HCT116 (cell line): ENCODE measurements at regions not wholly inside any gene's neighbourhood (a gene's known extent, or its start where the extent isn't known, plus 50 kb on each side); places are given as distances from the start of the nearest gene placed in this dataset.

Experiments
- ATAC-seq: fragments of 200-7000 bp; cut with Tn5 transposase; 2 replicates; pipeline ENCODE4 v1.9.1; 2020; ENCODE audit warnings: mild to moderate bottlenecking, moderate library complexity
- BruUV-seq: library from RNA; stranded (reverse); fragments of 400-500 nt; replicated peaks from 2 replicates; lab custom pipeline; 2021; lab: Mats Ljungman, UMichigan
- CTCF ChIA-PET: fragments of 300-600 bp; sonication (Branson Sonifier 250); formaldehyde crosslinking; loops from one replicate; lab custom pipeline; 2021; ENCODE audit warnings: antibody characterized with exemption; lab: Charles Lee
- POLR2A ChIA-PET: fragments of 300-600, 350-600 bp; sonication (Branson Sonifier 250); formaldehyde crosslinking; loops from one replicate; lab custom pipeline; 2021; ENCODE audit warnings: antibody characterized with exemption; lab: Charles Lee
- RAD21 ChIA-PET, 2 experiments: fragments of 300-600 bp; sonication (Branson Sonifier 250); formaldehyde crosslinking; loops; one replicate each; lab custom pipeline; 2023; ENCODE audit warnings: low total read pairs in 2 of 2; ENCODE audit not compliant: uncharacterized antibody in 2 of 2, unreplicated experiment in 2 of 2, low non-redundant PET in 1 of 2; lab: Charles Lee
- DNase-seq: peaks from one replicate; pipeline ENCODE4 v3.0.0-alpha.2; 2010; ENCODE audit warnings: low read depth, low spot score
- H2AFZ ChIP-seq: fragments of 200-600 bp; shearing (Covaris generic), sonication (generic); 2 replicates; pipeline ENCODE4 v1.6.1; 2017; ENCODE audit warnings: low read depth, mixed run types, mixed read lengths, antibody characterized with exemption, low read length; ENCODE audit not compliant: poor library complexity, severe bottlenecking
- H3K27ac ChIP-seq: 2 replicates; pipeline ENCODE4 v1.5.1; 2012; ENCODE audit warnings: low read depth, low read length
- H3K27me3 ChIP-seq: fragments of 200-600 bp; sonication (generic); 2 replicates; pipeline ENCODE4 v1.6.1; 2016; ENCODE audit warnings: mixed run types, low read length, mixed read lengths; ENCODE audit not compliant: insufficient read depth
- H3K36me3 ChIP-seq, 2 experiments: fragments of 200-500 bp in 1 of 2; fragments of 200-600 bp in 1 of 2; sonication (Bioruptor generic) in 1 of 2; sonication (generic) in 1 of 2; 2 replicates each; pipeline versions ENCODE4 v1.5.1 to v1.6.1; 2014 to 2016; ENCODE audit warnings: low read length in 2 of 2, inconsistent platforms in 1 of 2, mixed read lengths in 1 of 2, mixed run types in 1 of 2; ENCODE audit not compliant: insufficient read depth in 2 of 2, control insufficient read depth in 1 of 2
- H3K4me1 ChIP-seq, 2 experiments: fragments of 200-600 bp in 1 of 2; sonication (generic) in 1 of 2; 2 replicates each; pipeline versions ENCODE4 v1.5.1 to v1.6.1; 2012 to 2017; ENCODE audit warnings: low read length in 2 of 2, inconsistent platforms in 1 of 2, mild to moderate bottlenecking in 1 of 2, mixed read lengths in 1 of 2, mixed run types in 1 of 2, moderate library complexity in 1 of 2; ENCODE audit not compliant: insufficient read depth in 2 of 2, control insufficient read depth in 1 of 2
- H3K4me2 ChIP-seq: fragments of 200-600 bp; sonication (generic); 2 replicates; pipeline ENCODE4 v1.6.1; 2017; ENCODE audit warnings: mixed run types, low read length, mixed read lengths
- H3K4me3 ChIP-seq, 2 experiments: fragments of 200-600 bp in 1 of 2; sonication (generic) in 1 of 2; replicated peaks in 1 of 2; 2 replicates each; pipeline ENCODE4 v1.5.1; 2011 to 2016; ENCODE audit warnings: low read length in 2 of 2, control low read depth in 1 of 2, low read depth in 1 of 2, mild to moderate bottlenecking in 1 of 2, mixed read lengths in 1 of 2, mixed run types in 1 of 2
- H3K79me2 ChIP-seq: fragments of 200-600 bp; sonication (generic); 2 replicates; pipeline ENCODE4 v1.6.1; 2017; ENCODE audit warnings: mild to moderate bottlenecking, mixed run types, low read length, moderate library complexity, mixed read lengths; ENCODE audit not compliant: insufficient read depth
- H3K9ac ChIP-seq: fragments of 200-600 bp; sonication (generic); 2 replicates; pipeline ENCODE4 v1.6.1; 2016; ENCODE audit warnings: low read length, mixed read lengths
- H3K9me2 ChIP-seq: fragments of 200-600 bp; sonication (generic), shearing (Covaris generic); 2 replicates; pipeline ENCODE4 v1.6.1; 2017; ENCODE audit warnings: mixed run types, mild to moderate bottlenecking, moderate library complexity; ENCODE audit not compliant: insufficient read depth
- H3K9me3 ChIP-seq, 2 experiments: fragments of 200-500 bp in 1 of 2; fragments of 200-600 bp in 1 of 2; sonication (Bioruptor generic) in 1 of 2; sonication (generic) in 1 of 2; 2 replicates each; pipeline ENCODE4 v1.6.1; 2014 to 2017; ENCODE audit warnings: low read length in 2 of 2, mixed read lengths in 2 of 2, inconsistent platforms in 1 of 2, low read depth in 1 of 2, mild to moderate bottlenecking in 1 of 2, mixed run types in 1 of 2, moderate library complexity in 1 of 2; ENCODE audit not compliant: control insufficient read depth in 1 of 2, insufficient read depth in 1 of 2
- H4K20me1 ChIP-seq: fragments of 200-600 bp; sonication (generic), shearing (Covaris generic); 2 replicates; pipeline ENCODE4 v1.6.1; 2017; ENCODE audit warnings: mixed run types, mild to moderate bottlenecking, moderate library complexity; ENCODE audit not compliant: insufficient read depth
- CBX3 ChIP-seq: IDR thresholded peaks from 2 replicates; pipeline ENCODE4 v1.6.1; 2012; ENCODE audit warnings: low read depth
- CEBPB ChIP-seq: IDR thresholded peaks from 2 replicates; pipeline ENCODE4 v1.6.1; 2012; ENCODE audit warnings: low read depth
- ELF1 ChIP-seq: IDR thresholded peaks from 2 replicates; pipeline ENCODE4 v1.6.1; 2012; ENCODE audit warnings: low read depth, borderline replicate concordance
- EZH2 ChIP-seq: fragments of 200-600 bp; sonication (generic); IDR thresholded peaks from 2 replicates; pipeline ENCODE4 v1.6.1; 2017; ENCODE audit warnings: antibody characterized with exemption, mixed run types
- FOSL1 ChIP-seq: IDR thresholded peaks from 2 replicates; pipeline ENCODE4 v1.6.1; 2012; ENCODE audit warnings: low read depth
- POLR2A ChIP-seq: IDR thresholded peaks from 2 replicates; pipeline ENCODE4 v1.7.0; 2011; ENCODE audit warnings: borderline replicate concordance; ENCODE audit not compliant: insufficient read depth, insufficient read length; ENCODE audit errors: extremely low read depth
- RAD21 ChIP-seq: IDR thresholded peaks from 2 replicates; pipeline ENCODE4 v1.6.1; 2012; ENCODE audit warnings: low read depth, mild to moderate bottlenecking
- SP1 ChIP-seq: IDR thresholded peaks from 2 replicates; pipeline ENCODE4 v1.6.1; 2012; ENCODE audit warnings: low read depth
- SRF ChIP-seq: IDR thresholded peaks from 2 replicates; pipeline ENCODE4 v1.6.1; 2012; ENCODE audit warnings: low read depth
- YY1 ChIP-seq: IDR thresholded peaks from 2 replicates; pipeline ENCODE4 v1.6.1; 2011; ENCODE audit warnings: low read length, low read depth, moderate library complexity, mild to moderate bottlenecking; ENCODE audit not compliant: insufficient replicate concordance; ENCODE audit errors: extremely low read depth
- intact Hi-C: fragments of 100-400 bp; cut with micrococcal nuclease; formaldehyde crosslinking; loops from 2 replicates; pipeline ENCODE4 v1.10.0; 2022
- TF ChIP-seq, protein P1 (sequence below): IDR thresholded peaks from 2 replicates; pipeline ENCODE4 v1.6.1; 2012; ENCODE audit warnings: low read depth
- TF ChIP-seq, protein P2 (sequence below): IDR thresholded peaks from 2 replicates; pipeline ENCODE4 v1.6.1; 2012
- TF ChIP-seq, protein P3 (sequence below): IDR thresholded peaks from 2 replicates; pipeline ENCODE4 v1.6.1; 2011; ENCODE audit warnings: mild to moderate bottlenecking, low read length, moderate library complexity; ENCODE audit not compliant: insufficient replicate concordance; ENCODE audit errors: extremely low read depth
- TF ChIP-seq, protein P4 (sequence below): IDR thresholded peaks from 2 replicates; pipeline ENCODE4 v1.6.1; 2012
- TF ChIP-seq, protein P5 (sequence below), 3 experiments: fragments of 200-600 bp in 1 of 3; sonication (generic) in 1 of 3; IDR thresholded peaks in 2 of 3; conservative IDR thresholded peaks in 1 of 3; 2 replicates each; pipeline ENCODE4 v1.5.1; 2012 to 2017; ENCODE audit warnings: low read depth in 2 of 3, low read length in 2 of 3, antibody characterized with exemption in 1 of 3, borderline replicate concordance in 1 of 3, control low read depth in 1 of 3, mild to moderate bottlenecking in 1 of 3, mixed read lengths in 1 of 3, mixed run types in 1 of 3, moderate library complexity in 1 of 3; ENCODE audit not compliant: insufficient read depth in 1 of 3

DNA sequence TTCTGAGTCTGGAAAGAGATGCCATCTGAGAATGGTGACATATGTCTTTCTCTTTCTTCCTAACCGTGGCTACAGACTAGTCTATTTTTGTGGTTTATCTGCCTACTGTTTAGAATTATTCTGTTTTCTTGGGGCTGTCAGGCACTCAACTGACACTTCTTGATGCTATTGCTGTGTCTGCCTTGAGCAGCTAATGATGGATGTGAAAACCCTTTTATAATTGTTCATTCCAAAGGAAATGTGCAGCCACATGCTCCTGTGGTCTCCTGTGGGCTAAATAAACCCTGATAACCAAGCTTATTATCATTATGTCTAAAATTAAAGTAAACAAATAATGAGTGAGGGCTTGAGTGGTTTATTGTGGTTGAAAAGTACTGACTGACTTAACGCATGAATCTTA is 52.7 kb upstream of the CXADR start:
- CTCF ChIA-PET: no interaction called here
- DNase-seq: no peak
- Histone ChIP-seq H3K36me3 (no peaks in the 10 kb centered on the region), H3K4me1 (peaks cover 13 to 32% of the 10 kb centered on the region in 2 experiments), H3K79me2 (no peaks in the 10 kb centered on the region), H3K9me3 (no peaks in the 10 kb centered on the region), H3K9ac (no peak overlapping the region), H2AFZ (no peak overlapping the region), H3K9me2 (no peaks in the 10 kb centered on the region), H3K27me3 (no peaks in the 10 kb centered on the region)
- TF ChIP-seq ELF1 (no peak), EZH2 (no peak), SRF (no peak), YY1 (no peak), FOSL1 (no peak), POLR2A (no peak), RAD21 (no peak), SP1 (no peak), CEBPB (no peak), CBX3 (no peak)
- TF ChIP-seq, protein P1, sequence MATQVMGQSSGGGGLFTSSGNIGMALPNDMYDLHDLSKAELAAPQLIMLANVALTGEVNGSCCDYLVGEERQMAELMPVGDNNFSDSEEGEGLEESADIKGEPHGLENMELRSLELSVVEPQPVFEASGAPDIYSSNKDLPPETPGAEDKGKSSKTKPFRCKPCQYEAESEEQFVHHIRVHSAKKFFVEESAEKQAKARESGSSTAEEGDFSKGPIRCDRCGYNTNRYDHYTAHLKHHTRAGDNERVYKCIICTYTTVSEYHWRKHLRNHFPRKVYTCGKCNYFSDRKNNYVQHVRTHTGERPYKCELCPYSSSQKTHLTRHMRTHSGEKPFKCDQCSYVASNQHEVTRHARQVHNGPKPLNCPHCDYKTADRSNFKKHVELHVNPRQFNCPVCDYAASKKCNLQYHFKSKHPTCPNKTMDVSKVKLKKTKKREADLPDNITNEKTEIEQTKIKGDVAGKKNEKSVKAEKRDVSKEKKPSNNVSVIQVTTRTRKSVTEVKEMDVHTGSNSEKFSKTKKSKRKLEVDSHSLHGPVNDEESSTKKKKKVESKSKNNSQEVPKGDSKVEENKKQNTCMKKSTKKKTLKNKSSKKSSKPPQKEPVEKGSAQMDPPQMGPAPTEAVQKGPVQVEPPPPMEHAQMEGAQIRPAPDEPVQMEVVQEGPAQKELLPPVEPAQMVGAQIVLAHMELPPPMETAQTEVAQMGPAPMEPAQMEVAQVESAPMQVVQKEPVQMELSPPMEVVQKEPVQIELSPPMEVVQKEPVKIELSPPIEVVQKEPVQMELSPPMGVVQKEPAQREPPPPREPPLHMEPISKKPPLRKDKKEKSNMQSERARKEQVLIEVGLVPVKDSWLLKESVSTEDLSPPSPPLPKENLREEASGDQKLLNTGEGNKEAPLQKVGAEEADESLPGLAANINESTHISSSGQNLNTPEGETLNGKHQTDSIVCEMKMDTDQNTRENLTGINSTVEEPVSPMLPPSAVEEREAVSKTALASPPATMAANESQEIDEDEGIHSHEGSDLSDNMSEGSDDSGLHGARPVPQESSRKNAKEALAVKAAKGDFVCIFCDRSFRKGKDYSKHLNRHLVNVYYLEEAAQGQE: no peak
- TF ChIP-seq, protein P2, sequence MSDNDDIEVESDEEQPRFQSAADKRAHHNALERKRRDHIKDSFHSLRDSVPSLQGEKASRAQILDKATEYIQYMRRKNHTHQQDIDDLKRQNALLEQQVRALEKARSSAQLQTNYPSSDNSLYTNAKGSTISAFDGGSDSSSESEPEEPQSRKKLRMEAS: no peak
- TF ChIP-seq, protein P3, sequence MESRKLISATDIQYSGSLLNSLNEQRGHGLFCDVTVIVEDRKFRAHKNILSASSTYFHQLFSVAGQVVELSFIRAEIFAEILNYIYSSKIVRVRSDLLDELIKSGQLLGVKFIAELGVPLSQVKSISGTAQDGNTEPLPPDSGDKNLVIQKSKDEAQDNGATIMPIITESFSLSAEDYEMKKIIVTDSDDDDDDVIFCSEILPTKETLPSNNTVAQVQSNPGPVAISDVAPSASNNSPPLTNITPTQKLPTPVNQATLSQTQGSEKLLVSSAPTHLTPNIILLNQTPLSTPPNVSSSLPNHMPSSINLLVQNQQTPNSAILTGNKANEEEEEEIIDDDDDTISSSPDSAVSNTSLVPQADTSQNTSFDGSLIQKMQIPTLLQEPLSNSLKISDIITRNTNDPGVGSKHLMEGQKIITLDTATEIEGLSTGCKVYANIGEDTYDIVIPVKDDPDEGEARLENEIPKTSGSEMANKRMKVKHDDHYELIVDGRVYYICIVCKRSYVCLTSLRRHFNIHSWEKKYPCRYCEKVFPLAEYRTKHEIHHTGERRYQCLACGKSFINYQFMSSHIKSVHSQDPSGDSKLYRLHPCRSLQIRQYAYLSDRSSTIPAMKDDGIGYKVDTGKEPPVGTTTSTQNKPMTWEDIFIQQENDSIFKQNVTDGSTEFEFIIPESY: no peak
- TF ChIP-seq, protein P4, sequence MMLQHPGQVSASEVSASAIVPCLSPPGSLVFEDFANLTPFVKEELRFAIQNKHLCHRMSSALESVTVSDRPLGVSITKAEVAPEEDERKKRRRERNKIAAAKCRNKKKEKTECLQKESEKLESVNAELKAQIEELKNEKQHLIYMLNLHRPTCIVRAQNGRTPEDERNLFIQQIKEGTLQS: no peak
- TF ChIP-seq, protein P5, sequence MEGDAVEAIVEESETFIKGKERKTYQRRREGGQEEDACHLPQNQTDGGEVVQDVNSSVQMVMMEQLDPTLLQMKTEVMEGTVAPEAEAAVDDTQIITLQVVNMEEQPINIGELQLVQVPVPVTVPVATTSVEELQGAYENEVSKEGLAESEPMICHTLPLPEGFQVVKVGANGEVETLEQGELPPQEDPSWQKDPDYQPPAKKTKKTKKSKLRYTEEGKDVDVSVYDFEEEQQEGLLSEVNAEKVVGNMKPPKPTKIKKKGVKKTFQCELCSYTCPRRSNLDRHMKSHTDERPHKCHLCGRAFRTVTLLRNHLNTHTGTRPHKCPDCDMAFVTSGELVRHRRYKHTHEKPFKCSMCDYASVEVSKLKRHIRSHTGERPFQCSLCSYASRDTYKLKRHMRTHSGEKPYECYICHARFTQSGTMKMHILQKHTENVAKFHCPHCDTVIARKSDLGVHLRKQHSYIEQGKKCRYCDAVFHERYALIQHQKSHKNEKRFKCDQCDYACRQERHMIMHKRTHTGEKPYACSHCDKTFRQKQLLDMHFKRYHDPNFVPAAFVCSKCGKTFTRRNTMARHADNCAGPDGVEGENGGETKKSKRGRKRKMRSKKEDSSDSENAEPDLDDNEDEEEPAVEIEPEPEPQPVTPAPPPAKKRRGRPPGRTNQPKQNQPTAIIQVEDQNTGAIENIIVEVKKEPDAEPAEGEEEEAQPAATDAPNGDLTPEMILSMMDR (IDR thresholded peaks at IDR 0.05 in 2 of 3, conservative IDR thresholded peaks at IDR 0.05 in 1 of 3; ENCODE audit: borderline replicate concordance in 1 of 3, insufficient read depth in 1 of 3, low read depth in 2 of 3, low read length in 2 of 3): no peak
- TF ChIP-seq, all 23 proteins: peak for 0
- H3K27ac ChIP-seq: no peak overlapping the region
- H3K4me2 ChIP-seq: no peak overlapping the region
- ATAC-seq: no peak
- H4K20me1 ChIP-seq: no peaks in the 10 kb centered on the region
- intact Hi-C loops: no loop called here
- no TSS peak for BruUV-seq
- no peak overlapping the region for H3K4me3 ChIP-seq
- POLR2A ChIA-PET: no interaction called here
- RAD21 ChIA-PET: no interaction called here
